Tibial nerve (tissue), 4 donors: ENCODE measurements at regions not wholly inside any gene's neighbourhood (a gene's known extent, or its start where the extent isn't known, plus 50 kb on each side); places are given as distances from the start of the nearest gene placed in this dataset.

Source experiments
- CTCF ChIP-seq, 5 experiments: fragments of 200-600 bp in 3 of 5; fragments of 450-650 bp in 2 of 5; sonication (generic) in 3 of 5; IDR thresholded peaks; one replicate each; pipeline ENCODE4 v1.5.1; 2016 to 2019; ENCODE audit warnings: antibody characterized with exemption in 5 of 5, mild to moderate bottlenecking in 3 of 5, moderate library complexity in 2 of 5
- EP300 ChIP-seq, 2 donors: sonication (generic); formaldehyde crosslinking; IDR thresholded peaks; one replicate each; pipeline ENCODE4 v1.6.1; 2017; ENCODE audit warnings: antibody characterized with exemption in 2 of 2, mild to moderate bottlenecking in 1 of 2
- POLR2A ChIP-seq, 2 donors: fragments of 450-650 bp; IDR thresholded peaks; one replicate each; pipeline ENCODE4 v1.6.1; 2017; ENCODE audit warnings: antibody characterized with exemption in 2 of 2, mild to moderate bottlenecking in 2 of 2, moderate library complexity in 2 of 2

- TF ChIP-seq POLR2A (IDR thresholded peaks at IDR 0.05), result no peak
- no peak for TF ChIP-seq CTCF (IDR thresholded peaks at IDR 0.05)
- TF ChIP-seq EP300 (IDR thresholded peaks at IDR 0.05), result no peak
Observed at GRCh38 chr6:44036196-44036595, 91.1 kb downstream of the MRPL14 start.
